Gastroesophageal sphincter (tissue), 4 donors: ENCODE measurements at regions not wholly inside any gene's neighbourhood (a gene's known extent, or its start where the extent isn't known, plus 50 kb on each side); places are given as distances from the start of the nearest gene placed in this dataset.
"Not testable (repeated sequence)": the region's sequence is repeated elsewhere in the genome, so short reads cannot be mapped to it uniquely, and the experiment has no call there.

Experiments used
- ATAC-seq: fragments of 150-250 bp; one replicate; pipeline ENCODE4 v1.9.1; 2016; ENCODE audit warnings: mild to moderate bottlenecking, moderate library complexity
- H3K27ac ChIP-seq, 4 donors: fragments of 200-600 bp; sonication (generic) in 3 of 4; 1 replicate in 3 of 4; 2 replicates in 1 of 4; pipeline ENCODE4 v1.5.1; 2016 to 2019
- H3K27me3 ChIP-seq: fragments of 200-600 bp; sonication (generic); one replicate; pipeline ENCODE4 v1.5.1; 2019
- H3K36me3 ChIP-seq, 2 donors: fragments of 200-600 bp; sonication (generic); one replicate each; pipeline ENCODE4 v1.5.1; 2019; ENCODE audit warnings: control low read depth in 1 of 2
- H3K4me1 ChIP-seq, 3 donors: fragments of 200-600 bp; sonication (generic); 1 replicate in 2 of 3; 2 replicates in 1 of 3; pipeline ENCODE4 v1.5.1; 2016 to 2019; ENCODE audit warnings: control low read depth in 2 of 3
- H3K4me3 ChIP-seq, 2 donors: fragments of 200-600 bp; sonication (generic); one replicate each; pipeline ENCODE4 v1.5.1; 2019; ENCODE audit warnings: mild to moderate bottlenecking in 1 of 2, moderate library complexity in 1 of 2
- H3K9me3 ChIP-seq, 3 donors: fragments of 200-600 bp; sonication (generic); one replicate each; pipeline ENCODE4 v1.5.1; 2017 to 2019; ENCODE audit warnings: control low read depth in 2 of 3
- EP300 ChIP-seq: sonication (generic); formaldehyde crosslinking; IDR thresholded peaks from one replicate; pipeline ENCODE4 v1.6.1; 2017; ENCODE audit warnings: antibody characterized with exemption, mild to moderate bottlenecking
- POLR2A ChIP-seq, 2 donors: fragments of 450-650 bp; IDR thresholded peaks; one replicate each; pipeline ENCODE4 v1.6.1; 2017; ENCODE audit warnings: antibody characterized with exemption in 2 of 2, mild to moderate bottlenecking in 2 of 2, moderate library complexity in 1 of 2
- POLR2AphosphoS5 ChIP-seq: sonication (generic); formaldehyde crosslinking; IDR thresholded peaks from one replicate; pipeline ENCODE4 v1.6.1; 2017; ENCODE audit warnings: antibody characterized with exemption
- WGBS, 2 donors: methylation state at CpG; one replicate each; pipeline ENCODE4 v1.1.5; 2018; ENCODE audit warnings: low coverage in 1 of 2; 5-methylcytosine and 5-hydroxymethylcytosine counted together
- TF ChIP-seq, protein P1 (sequence below), 4 experiments: fragments of 200-600 bp in 2 of 4; fragments of 450-650 bp in 2 of 4; sonication (generic) in 1 of 4; IDR thresholded peaks; one replicate each; pipeline ENCODE4 v1.5.1; 2017 to 2019; ENCODE audit warnings: antibody characterized with exemption in 4 of 4, mild to moderate bottlenecking in 2 of 4, moderate library complexity in 2 of 4

DNA sequence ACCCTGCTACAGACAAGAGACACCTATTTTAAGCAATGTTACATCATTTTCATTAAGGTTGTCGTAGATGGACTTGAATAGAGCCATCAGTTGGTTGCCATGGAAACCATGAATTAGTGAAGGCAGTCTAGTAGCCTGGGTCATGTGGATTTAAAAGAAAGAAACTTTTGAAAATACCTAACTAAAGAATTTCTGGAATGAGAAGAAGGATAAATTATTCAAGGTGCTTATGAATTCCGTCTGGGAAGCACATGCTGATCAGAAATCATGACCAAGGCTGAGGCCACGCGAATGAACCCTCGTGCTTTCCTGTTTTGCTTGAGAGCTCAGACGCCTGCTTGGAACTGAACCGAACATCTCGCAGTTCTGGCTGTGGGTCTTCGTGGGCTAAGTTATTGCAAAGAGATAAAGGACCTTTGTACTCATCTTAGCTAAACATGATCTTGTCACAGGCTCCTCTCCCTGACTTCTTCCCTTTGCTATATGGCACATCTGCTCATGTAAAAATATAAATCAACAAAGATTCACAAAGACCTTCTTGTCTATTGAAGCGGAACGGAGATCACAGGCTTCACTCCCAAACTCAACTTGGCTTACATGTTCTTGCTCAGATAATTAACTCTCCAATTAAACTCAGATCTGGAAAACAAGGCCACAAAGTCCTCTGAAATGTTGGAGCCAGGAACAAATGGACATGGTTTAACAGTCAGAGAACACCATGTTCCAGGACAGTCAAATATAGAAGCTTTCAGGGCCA lies 140.2 kb downstream of the NUFIP1 start:
- ATAC-seq, result peak; percentile 67
- Histone ChIP-seq H3K27ac (peak overlapping the region; percentile 80 to 99 (median 84)), H3K9me3 (no peaks in the 10 kb centered on the region), H3K36me3 (no peaks in the 10 kb centered on the region), H3K4me3 (no peak overlapping the region), H3K4me1 (peaks cover 14 to 64% (median 17%) of the 10 kb centered on the region in 3 donors), H3K27me3 (no peaks in the 10 kb centered on the region)
- WGBS, 2 donors, result 50% methylated on average over 11 of the region's 11 CpGs
- TF ChIP-seq EP300 (peak; percentile 96), POLR2A (IDR thresholded peaks at IDR 0.05) (no peak), POLR2AphosphoS5 (peak; percentile 93)
- TF ChIP-seq, protein P1, sequence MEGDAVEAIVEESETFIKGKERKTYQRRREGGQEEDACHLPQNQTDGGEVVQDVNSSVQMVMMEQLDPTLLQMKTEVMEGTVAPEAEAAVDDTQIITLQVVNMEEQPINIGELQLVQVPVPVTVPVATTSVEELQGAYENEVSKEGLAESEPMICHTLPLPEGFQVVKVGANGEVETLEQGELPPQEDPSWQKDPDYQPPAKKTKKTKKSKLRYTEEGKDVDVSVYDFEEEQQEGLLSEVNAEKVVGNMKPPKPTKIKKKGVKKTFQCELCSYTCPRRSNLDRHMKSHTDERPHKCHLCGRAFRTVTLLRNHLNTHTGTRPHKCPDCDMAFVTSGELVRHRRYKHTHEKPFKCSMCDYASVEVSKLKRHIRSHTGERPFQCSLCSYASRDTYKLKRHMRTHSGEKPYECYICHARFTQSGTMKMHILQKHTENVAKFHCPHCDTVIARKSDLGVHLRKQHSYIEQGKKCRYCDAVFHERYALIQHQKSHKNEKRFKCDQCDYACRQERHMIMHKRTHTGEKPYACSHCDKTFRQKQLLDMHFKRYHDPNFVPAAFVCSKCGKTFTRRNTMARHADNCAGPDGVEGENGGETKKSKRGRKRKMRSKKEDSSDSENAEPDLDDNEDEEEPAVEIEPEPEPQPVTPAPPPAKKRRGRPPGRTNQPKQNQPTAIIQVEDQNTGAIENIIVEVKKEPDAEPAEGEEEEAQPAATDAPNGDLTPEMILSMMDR (IDR thresholded peaks at IDR 0.05), result no peak

DNA sequence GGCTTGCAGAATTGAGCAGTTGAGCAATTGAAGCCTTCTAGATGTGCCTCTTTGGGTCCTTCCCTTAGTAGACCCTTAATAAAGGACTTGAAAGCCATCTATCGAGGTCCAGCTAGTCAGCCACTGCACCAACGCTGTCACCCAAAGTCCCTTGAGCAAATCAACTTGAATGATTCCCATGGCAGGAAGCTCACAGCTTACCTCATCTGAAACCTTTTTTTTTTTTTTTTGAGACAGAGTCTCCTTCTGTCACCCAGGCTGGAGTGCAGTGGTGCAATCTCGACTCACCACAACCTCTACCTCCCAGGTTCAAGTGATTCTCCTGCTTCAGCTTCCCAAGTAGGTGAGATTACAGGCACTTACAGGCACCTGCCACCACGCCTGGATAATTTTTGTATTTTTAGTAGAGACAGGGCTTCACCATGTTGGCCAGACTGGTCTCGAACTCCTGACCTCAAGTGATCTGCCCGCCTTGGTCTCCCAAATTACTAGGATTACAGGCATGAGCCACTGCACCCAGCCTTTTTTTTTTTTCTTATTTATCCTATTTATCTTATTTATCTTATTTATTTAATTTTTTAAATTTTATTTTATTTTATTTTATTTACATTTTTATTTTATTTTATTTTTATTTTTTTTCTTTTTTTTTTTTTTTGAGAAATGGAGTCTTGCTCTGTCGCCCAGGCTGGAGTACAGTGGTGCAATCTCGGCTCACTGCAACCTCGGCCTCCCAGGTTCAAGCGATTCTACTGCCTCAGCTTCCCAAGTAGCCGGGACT lies 143.8 kb downstream of the NUFIP1 start:
- H3K36me3 ChIP-seq, H3K27me3 ChIP-seq, H3K4me3 ChIP-seq, ATAC-seq, H3K9me3 ChIP-seq, H3K27ac ChIP-seq: not testable (repeated sequence)
- 87 to 93% methylated on average over 6 to 7 of the region's 11 CpGs for WGBS, 2 donors
- H3K4me1 ChIP-seq, result peaks cover 10 to 39% (median 12%) of the 10 kb centered on the region in 3 donors

DNA sequence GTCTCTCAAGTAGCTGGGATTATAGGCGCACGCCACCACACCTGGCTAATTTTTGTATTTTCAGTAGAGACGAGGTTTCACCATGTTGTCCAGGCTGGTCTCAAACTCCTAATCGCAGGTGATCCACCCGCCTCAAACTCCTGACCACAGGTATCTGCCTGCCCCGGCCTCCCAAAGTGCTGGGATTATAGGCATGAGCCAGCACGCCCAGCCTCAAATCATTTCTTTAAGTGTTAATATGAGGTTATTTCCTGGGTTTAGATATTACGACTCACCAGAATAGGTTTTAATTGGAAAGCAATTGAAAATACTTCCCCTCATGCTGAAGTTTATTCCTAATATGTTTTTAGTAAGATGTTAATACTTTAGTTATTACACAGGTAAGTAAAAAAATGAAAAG lies 144.5 kb downstream of the NUFIP1 start:
- Histone ChIP-seq H3K27ac (no peak overlapping the region), H3K9me3 (no peaks in the 10 kb centered on the region), H3K4me3 (no peak overlapping the region), H3K27me3 (no peaks in the 10 kb centered on the region), H3K4me1 (peaks cover 4 to 37% (median 5%) of the 10 kb centered on the region in 3 donors), H3K36me3 (no peaks in the 10 kb centered on the region)
- 94% methylated on average over 4 of the region's 8 CpGs; no CpG with 5 or more reads in 1 of the 2 donors for WGBS, 2 donors
- TF ChIP-seq, protein P1 (IDR thresholded peaks at IDR 0.05), result no peak
- TF ChIP-seq EP300 (no peak), POLR2AphosphoS5 (no peak), POLR2A (IDR thresholded peaks at IDR 0.05) (no peak)
- ATAC-seq, result no peak

DNA sequence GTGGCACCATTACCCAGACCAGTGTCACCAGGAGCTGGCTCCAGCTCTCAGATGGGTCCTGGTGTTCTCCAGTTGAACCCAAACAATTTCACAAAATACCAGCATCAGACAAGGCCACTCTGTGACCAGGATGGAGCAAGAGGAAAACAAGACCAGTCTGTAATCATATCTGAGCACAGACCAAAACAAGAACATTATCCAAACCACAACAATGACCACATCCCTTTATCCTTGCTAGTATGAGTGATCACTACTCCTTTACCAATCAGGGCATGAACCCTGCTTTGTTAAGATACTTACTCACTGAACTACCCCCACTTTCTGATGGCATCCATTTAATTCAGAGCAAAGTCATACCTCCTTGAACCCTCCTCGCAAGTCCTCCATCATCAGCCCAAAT lies 145.9 kb downstream of the NUFIP1 start:
- Histone ChIP-seq H3K9me3 (no peaks in the 10 kb centered on the region), H3K27ac (no peak overlapping the region), H3K4me1 (peaks cover 0 to 23% (median 0%) of the 10 kb centered on the region in 3 donors), H3K4me3 (no peak overlapping the region), H3K36me3 (no peaks in the 10 kb centered on the region), H3K27me3 (no peaks in the 10 kb centered on the region)
- 80 to 100% methylated on average over 1 of the region's 1 CpG for WGBS, 2 donors
- TF ChIP-seq POLR2A (IDR thresholded peaks at IDR 0.05), result no peak
- TF ChIP-seq EP300, result no peak
- TF ChIP-seq, protein P1 (IDR thresholded peaks at IDR 0.05), result no peak
- TF ChIP-seq POLR2AphosphoS5, result no peak
- no peak for ATAC-seq

DNA sequence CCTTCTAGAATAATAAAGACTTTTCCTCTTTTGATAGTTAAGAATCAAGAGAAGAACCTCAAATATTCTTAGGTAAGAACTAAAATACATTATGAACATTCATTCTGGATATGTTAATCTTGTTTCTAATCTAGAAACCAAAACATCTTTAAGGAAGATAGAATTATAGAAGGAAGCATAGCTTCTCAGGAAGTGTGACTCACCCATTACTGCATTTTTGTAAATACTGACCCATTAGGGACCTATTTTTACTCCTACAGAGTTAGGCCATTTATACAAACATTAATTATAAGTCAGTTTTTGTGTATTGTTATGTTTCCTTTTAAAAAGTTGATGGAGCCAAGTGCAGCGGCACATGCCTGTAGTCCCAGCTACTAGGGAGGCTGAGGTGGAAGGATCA lies 147.1 kb downstream of the NUFIP1 start:
- no peaks in the 10 kb centered on the region for H3K36me3 ChIP-seq
- H3K4me3 ChIP-seq, result no peak overlapping the region
- TF ChIP-seq, protein P1 (IDR thresholded peaks at IDR 0.05), result no peak
- peak; percentile 79 for TF ChIP-seq POLR2AphosphoS5
- no peaks in the 10 kb centered on the region for H3K27me3 ChIP-seq
- WGBS, 2 donors, result 50 to 56% methylated on average over 1 of the region's 1 CpG
- H3K27ac ChIP-seq, result peak overlapping the region in 3 of 4 donors; percentile 8 to 36 (median 11)
- no peaks in the 10 kb centered on the region for H3K9me3 ChIP-seq
- peaks cover 0 to 16% (median 0%) of the 10 kb centered on the region in 3 donors for H3K4me1 ChIP-seq
- ATAC-seq, result no peak
